ENCODE measurements at regions not wholly inside any gene's neighbourhood (a gene's known extent, or its start where the extent isn't known, plus 50 kb on each side); places are given as distances from the start of the nearest gene placed in this dataset.

GRCh38 chr16:9503251-9503984 is 412.0 kb downstream of the HAPSTR1 start:
- no peak overlapping the region for H3K4me2 ChIP-seq (ENCODE audit: insufficient read depth, low read length)
- in situ Hi-C loops (cut with MboI) = no loop called here
- H3K27ac ChIP-seq (ENCODE audit: extremely low read depth, low read depth, low read length) = no peak overlapping the region
- BruUV-seq (replicated peaks) = no TSS peak
- H2AFZ ChIP-seq (ENCODE audit: low read depth, low read length) = no peak overlapping the region
- no peak for ATAC-seq
- intact Hi-C loops (cut with micrococcal nuclease) = no loop called here
- 0% methylated on average over 3 of the region's 3 CpGs for WGBS (ENCODE audit: insufficient coverage, low coverage, missing lambda C conversion rate)
- H3K4me1 ChIP-seq (replicated peaks in 1 of 2; ENCODE audit: control insufficient read depth in 2 of 2, insufficient read depth in 2 of 2, low read length in 2 of 2) = no peaks in the 10 kb centered on the region
- no peaks in the 10 kb centered on the region for H3K36me3 ChIP-seq (ENCODE audit: control insufficient read depth, insufficient read depth, low read length)
- no peaks in the 10 kb centered on the region for H3K9me3 ChIP-seq (replicated peaks; ENCODE audit: control insufficient read depth, insufficient read depth, low read depth, low read length)
- no peak overlapping the region for H3K4me3 ChIP-seq
- CTCF ChIA-PET (ENCODE audit: low intra/inter-chr PET ratio) = no interaction called here
- no peak for FAIRE-seq
- H4K20me1 ChIP-seq (replicated peaks; ENCODE audit: control insufficient read depth, insufficient read depth, low read length) = no peaks in the 10 kb centered on the region
- H3K79me2 ChIP-seq (ENCODE audit: control insufficient read depth, insufficient read depth, low read length) = no peaks in the 10 kb centered on the region
- no peak overlapping the region for H3K9ac ChIP-seq (ENCODE audit: insufficient read depth in 1 of 2, low read depth in 2 of 2, low read length in 2 of 2)
- TF ChIP-seq CEBPB (tag; IDR thresholded peaks at IDR 0.05) = peak; percentile 37; the same call in 1 of the 2 replicates
- TF ChIP-seq EWSR1 (IDR thresholded peaks at IDR 0.05; ENCODE audit: borderline replicate concordance, low read depth, partially characterized antibody) = no peak
- no peak for TF ChIP-seq CEBPG (CRISPR knock-in tag; IDR thresholded peaks at IDR 0.05)
- TF ChIP-seq CEBPG (tag; conservative IDR thresholded peaks at IDR 0.05 in 1 of 2, IDR thresholded peaks at IDR 0.05 in 1 of 2) = 0 out of 4 replicates have a peak, but pooled peaks of 1 of the 2 experiments have one; percentile 25
- H3K9me1 ChIP-seq (ENCODE audit: control insufficient read depth, insufficient read depth, low read length) = no peaks in the 10 kb centered on the region
- no peak for DNase-seq (ENCODE audit: extremely low read depth in 1 of 4, low spot score in 3 of 4)
- POLR2A ChIA-PET = interaction anchor here (0.6 to 0.7 kb wide), 2 partner anchors 92 to 175 kb away, joined by 3 read pairs; no protein-coding TSS in a partner anchor
- H3K27me3 ChIP-seq (ENCODE audit: control insufficient read depth in 2 of 2, insufficient read depth in 2 of 2, low read length in 2 of 2) = no peaks in the 10 kb centered on the region

- no peak overlapping the region for H3K9ac ChIP-seq (ENCODE audit: insufficient read depth in 1 of 2, low read depth in 2 of 2, low read length in 2 of 2)
- DNase-seq (ENCODE audit: extremely low read depth in 1 of 4, low spot score in 3 of 4) = no peak
- no peak overlapping the region for H3K4me3 ChIP-seq
- in situ Hi-C loops (cut with MboI) = no loop called here
- no peaks in the 10 kb centered on the region for H3K9me1 ChIP-seq (ENCODE audit: control insufficient read depth, insufficient read depth, low read length)
- POLR2A ChIA-PET = no interaction called here
- H2AFZ ChIP-seq (ENCODE audit: low read depth, low read length) = no peak overlapping the region
- H3K79me2 ChIP-seq (ENCODE audit: control insufficient read depth, insufficient read depth, low read length) = no peaks in the 10 kb centered on the region
- TF ChIP-seq ZNF311 (CRISPR knock-in tag; IDR thresholded peaks at IDR 0.05) (no peak), IFI16 (CRISPR knock-in tag; IDR thresholded peaks at IDR 0.05) (no peak), NEUROD1 (IDR thresholded peaks at IDR 0.05; ENCODE audit: borderline replicate concordance, low read depth, low read length, partially characterized antibody) (no peak), POLR2AphosphoS2 (IDR thresholded peaks at IDR 0.05; ENCODE audit: low read length) (no peak), ASH1L (IDR thresholded peaks at IDR 0.05; ENCODE audit: borderline replicate concordance, low read depth, partially characterized antibody) (no peak), CBX3 (IDR thresholded peaks at IDR 0.05; ENCODE audit: borderline replicate concordance in 1 of 2, low read length in 2 of 2) (no peak), SRSF3 (IDR thresholded peaks at IDR 0.05; ENCODE audit: insufficient read depth, low read length) (no peak), TGIF2 (CRISPR knock-in tag; IDR thresholded peaks at IDR 0.05) (no peak), SREBF2 (CRISPR knock-in tag; IDR thresholded peaks at IDR 0.05) (no peak), E2F5 (CRISPR knock-in tag; IDR thresholded peaks at IDR 0.05) (no peak), HDAC6 (IDR thresholded peaks at IDR 0.05; ENCODE audit: low read depth, low read length) (no peak)
- H3K27ac ChIP-seq (ENCODE audit: extremely low read depth, low read depth, low read length) = no peak overlapping the region
- H3K4me2 ChIP-seq (ENCODE audit: insufficient read depth, low read length) = no peak overlapping the region
- no peaks in the 10 kb centered on the region for H3K36me3 ChIP-seq (ENCODE audit: control insufficient read depth, insufficient read depth, low read length)
- peaks cover 3% of the 10 kb centered on the region; the same call in 1 of the 2 replicates for H3K9me3 ChIP-seq (replicated peaks; ENCODE audit: control insufficient read depth, insufficient read depth, low read depth, low read length)
- ATAC-seq = no peak
- H3K27me3 ChIP-seq (ENCODE audit: control insufficient read depth in 2 of 2, insufficient read depth in 2 of 2, low read length in 2 of 2) = no peaks in the 10 kb centered on the region
- FAIRE-seq = no peak
- CTCF ChIA-PET (ENCODE audit: low intra/inter-chr PET ratio) = no interaction called here
- WGBS (ENCODE audit: insufficient coverage, low coverage, missing lambda C conversion rate) = 2% methylated on average over 6 of the region's 6 CpGs
- H3K4me1 ChIP-seq (replicated peaks in 1 of 2; ENCODE audit: control insufficient read depth in 2 of 2, insufficient read depth in 2 of 2, low read length in 2 of 2) = no peaks in the 10 kb centered on the region
- intact Hi-C loops (cut with micrococcal nuclease) = no loop called here
- no TSS peak for BruUV-seq (replicated peaks)
- H4K20me1 ChIP-seq (replicated peaks; ENCODE audit: control insufficient read depth, insufficient read depth, low read length) = no peaks in the 10 kb centered on the region
Observed at GRCh38 chr16:9508328-9508936, 417.0 kb downstream of the HAPSTR1 start.
